HG03175 (cell line): ENCODE measurements at regions not wholly inside any gene's neighbourhood (a gene's known extent, or its start where the extent isn't known, plus 50 kb on each side); places are given as distances from the start of the nearest gene placed in this dataset.
"Not testable (repeated sequence)": the region's sequence is repeated elsewhere in the genome, so short reads cannot be mapped to it uniquely, and the experiment has no call there.

Experiments used
- ATAC-seq: cut with Tn5 transposase; IDR thresholded peaks from one replicate; pipeline ENCODE4 v1.9.1; 2021; ENCODE audit warnings: mild to moderate bottlenecking, moderate library complexity; ENCODE audit not compliant: unreplicated experiment

GRCh38 chr16:48951621-48952125, 330.0 kb downstream of the CBLN1 start:
- ATAC-seq, result not testable (repeated sequence)

GRCh38 chr16:48950184-48950583, 331.5 kb downstream of the CBLN1 start:
- no peak for ATAC-seq

GRCh38 chr16:48949636-48950035, 332.0 kb downstream of the CBLN1 start:
- no peak for ATAC-seq

GRCh38 chr16:48948911-48949310, 332.7 kb downstream of the CBLN1 start:
- no peak for ATAC-seq

- no peak for ATAC-seq
Observed at GRCh38 chr16:48947371-48947713, 334.3 kb downstream of the CBLN1 start.

- ATAC-seq, result no peak
Observed at GRCh38 chr16:48946686-48947370, 334.8 kb downstream of the CBLN1 start.

GRCh38 chr16:48942996-48943395, 333.0 kb upstream of the N4BP1 start:
- ATAC-seq, result no peak

- no peak for ATAC-seq
Observed at GRCh38 chr16:48936811-48937210, 326.8 kb upstream of the N4BP1 start.

- no peak for ATAC-seq
Observed at GRCh38 chr16:48932216-48932855, 322.4 kb upstream of the N4BP1 start.

- ATAC-seq, result no peak
Observed at GRCh38 chr16:48930951-48931553, 321.1 kb upstream of the N4BP1 start.

- ATAC-seq, result no peak
Observed at GRCh38 chr16:48919791-48920190, 309.8 kb upstream of the N4BP1 start.

- no peak for ATAC-seq
Observed at GRCh38 chr16:48918520-48919258, 308.7 kb upstream of the N4BP1 start.

GRCh38 chr16:48916566-48916965, 306.6 kb upstream of the N4BP1 start:
- ATAC-seq, result no peak

- no peak for ATAC-seq
Observed at GRCh38 chr16:48914070-48914469, 304.1 kb upstream of the N4BP1 start.

GRCh38 chr16:48913384-48913783, 303.4 kb upstream of the N4BP1 start:
- ATAC-seq, result no peak

- no peak for ATAC-seq
Observed at GRCh38 chr16:48912360-48912759, 302.4 kb upstream of the N4BP1 start.

- ATAC-seq, result no peak
Observed at GRCh38 chr16:48911700-48912099, 301.7 kb upstream of the N4BP1 start.

- no peak for ATAC-seq
Observed at GRCh38 chr16:48910214-48910613, 300.2 kb upstream of the N4BP1 start.

- ATAC-seq, result no peak
Observed at GRCh38 chr16:48909231-48909630, 299.3 kb upstream of the N4BP1 start.

- no peak for ATAC-seq
Observed at GRCh38 chr16:48907906-48908634, 298.1 kb upstream of the N4BP1 start.
